HG02623 (cell line): ENCODE measurements at regions not wholly inside any gene's neighbourhood (a gene's known extent, or its start where the extent isn't known, plus 50 kb on each side); places are given as distances from the start of the nearest gene placed in this dataset.
A peak's percentile ranks its signal among the peaks of the same experiment; 100 is the strongest.

Experiments
- ATAC-seq: cut with Tn5 transposase; IDR thresholded peaks from one replicate; pipeline ENCODE4 v1.9.1; 2021; ENCODE audit warnings: moderate library complexity; ENCODE audit not compliant: unreplicated experiment

DNA sequence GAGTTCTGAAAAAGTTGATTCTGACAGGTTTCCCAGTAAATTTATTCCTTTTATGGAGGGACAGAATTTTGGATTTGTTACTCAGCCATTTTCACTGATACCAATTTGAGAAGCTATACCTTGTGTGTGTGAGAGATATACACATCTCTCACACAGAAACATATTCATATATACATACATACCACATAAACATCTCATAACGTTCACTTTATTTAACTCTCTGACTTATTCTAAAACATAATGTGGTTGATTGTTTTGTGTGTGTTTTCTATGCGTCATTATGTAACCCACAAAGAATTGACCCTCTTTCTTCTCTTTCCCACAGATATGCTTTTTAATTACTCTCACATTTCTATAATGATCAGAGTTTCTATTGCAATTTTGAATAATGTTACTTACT, 570.8 kb upstream of the TLE4 start:
- ATAC-seq: no peak

DNA sequence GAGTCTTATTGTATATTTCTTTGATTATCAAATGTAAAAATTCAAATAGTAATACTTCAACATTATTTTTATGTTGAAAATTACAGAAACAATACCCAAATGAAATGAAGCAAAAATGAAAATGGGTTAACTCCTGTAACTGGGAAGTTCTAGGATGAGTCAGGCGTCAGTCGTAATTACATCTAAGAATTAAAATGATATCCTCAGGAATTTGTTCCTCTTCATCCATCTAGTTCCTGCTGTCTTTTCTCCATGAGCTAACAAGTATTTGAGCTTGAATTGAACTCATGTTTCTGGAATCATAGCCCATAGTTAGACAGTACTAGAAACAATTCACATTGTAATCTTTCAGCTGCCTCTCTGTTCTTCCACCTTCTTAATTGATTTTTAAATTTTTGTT, 568.3 kb upstream of the TLE4 start:
- ATAC-seq: no peak

DNA sequence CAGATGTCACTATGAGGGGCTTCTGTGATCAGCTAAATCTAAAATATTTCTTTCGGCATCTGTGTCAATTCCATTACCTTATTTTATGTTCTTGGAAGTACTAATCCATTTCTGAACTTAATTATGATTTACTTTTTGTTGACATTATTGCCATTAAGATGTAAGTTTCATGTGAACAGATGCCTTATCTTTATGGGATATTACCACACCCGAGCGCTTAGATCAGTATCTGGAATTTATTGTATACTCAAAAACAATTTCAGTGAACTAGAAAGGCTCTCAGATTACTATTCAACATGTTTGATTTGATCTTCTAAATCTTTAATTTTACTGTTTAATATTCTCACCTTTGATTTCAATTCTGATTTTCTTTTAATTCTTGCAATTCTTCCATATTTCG, 567.7 kb upstream of the TLE4 start:
- ATAC-seq: no peak

DNA sequence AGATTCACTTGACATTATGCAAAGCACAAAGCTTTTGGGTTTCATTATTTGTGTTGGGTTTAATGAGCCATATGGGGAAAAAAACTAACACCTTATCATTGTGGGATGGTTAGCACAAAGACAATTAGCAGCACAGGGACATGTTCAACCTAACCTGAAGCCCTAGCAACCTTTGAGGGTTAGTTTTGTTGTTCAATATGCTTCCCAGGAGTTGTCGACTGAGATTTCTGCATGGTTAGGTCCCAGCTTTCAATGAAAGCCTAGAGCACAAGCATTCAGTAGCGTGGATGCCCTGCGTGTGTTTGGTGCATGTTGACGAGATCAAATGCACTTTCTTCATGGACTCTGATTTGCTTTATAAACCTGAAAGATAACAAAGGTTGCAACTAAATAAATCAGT, 565.2 kb upstream of the TLE4 start:
- ATAC-seq: no peak

DNA sequence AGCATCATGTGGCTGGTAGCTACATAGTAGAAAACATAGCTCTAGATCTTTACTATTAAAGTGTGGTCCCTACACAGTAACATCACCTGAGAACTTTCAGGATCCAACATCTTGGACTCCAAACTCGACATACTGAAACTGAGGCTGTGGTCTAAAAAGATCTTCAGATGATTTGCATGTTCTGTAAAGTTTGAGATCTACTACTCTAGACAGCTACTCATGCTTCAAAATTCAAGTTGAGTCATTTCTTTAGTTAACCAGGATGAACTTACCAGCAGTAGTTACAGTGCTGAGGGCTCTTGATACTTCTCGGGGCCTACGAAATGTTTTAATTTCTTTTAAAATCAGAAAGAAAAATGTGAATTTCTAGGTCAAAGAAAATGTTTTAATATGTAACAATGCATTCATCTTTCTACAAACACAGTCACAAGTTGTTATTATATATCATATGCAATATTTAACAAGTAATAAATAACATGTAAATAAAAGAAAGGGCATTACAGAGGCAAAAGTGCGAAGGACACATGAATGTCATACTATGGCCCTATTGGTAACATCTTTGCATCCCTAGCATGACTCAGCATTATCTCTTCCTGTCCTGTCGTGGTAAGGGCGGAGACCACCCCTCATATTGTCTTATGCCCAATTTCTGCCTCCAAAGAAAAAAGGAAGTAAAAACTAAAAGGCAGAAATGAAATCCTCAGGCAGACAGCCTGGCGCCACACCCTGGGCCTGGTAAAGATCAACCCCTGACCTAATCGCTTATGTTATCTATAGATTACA, 563.9 kb upstream of the TLE4 start:
- ATAC-seq: peak; percentile 93

DNA sequence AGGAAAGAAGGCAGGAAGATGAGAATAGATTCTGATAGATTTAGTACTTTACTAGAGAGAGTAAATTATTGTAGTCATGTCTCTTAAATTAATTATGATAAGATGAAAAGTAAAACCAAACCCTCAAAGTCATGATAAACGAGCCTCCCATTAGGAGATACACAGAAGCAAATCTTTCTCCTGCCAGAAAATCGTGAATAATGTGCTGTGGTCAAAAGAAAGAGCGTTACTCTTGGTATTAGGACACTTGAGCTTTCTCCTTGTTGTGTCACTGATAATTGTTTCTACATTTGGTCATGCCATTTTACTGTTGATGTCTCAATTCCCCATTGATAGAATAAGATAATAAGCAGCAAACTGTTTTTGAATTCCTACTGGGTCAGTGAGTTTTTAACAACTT, 562.8 kb upstream of the TLE4 start:
- no peak for ATAC-seq

DNA sequence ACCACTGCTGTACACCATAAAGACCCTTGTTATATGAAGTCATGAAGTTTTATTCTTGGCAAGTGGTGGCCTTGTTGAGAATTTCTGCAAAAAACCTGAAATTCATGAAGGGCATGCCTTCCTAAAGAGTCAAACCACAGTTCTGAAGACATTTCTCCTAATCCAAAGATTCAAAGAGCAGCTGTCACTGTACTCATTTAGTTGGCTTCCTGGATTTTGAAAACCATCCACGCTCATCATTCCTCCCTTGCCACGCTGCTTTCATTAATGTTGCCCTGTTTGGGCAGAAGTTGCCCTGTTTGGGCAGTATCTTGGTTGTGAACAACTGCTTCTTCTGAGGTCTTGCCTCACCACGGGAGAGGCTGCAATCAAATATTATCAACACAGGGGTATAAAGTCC, 560.3 kb upstream of the TLE4 start:
- ATAC-seq: no peak

DNA sequence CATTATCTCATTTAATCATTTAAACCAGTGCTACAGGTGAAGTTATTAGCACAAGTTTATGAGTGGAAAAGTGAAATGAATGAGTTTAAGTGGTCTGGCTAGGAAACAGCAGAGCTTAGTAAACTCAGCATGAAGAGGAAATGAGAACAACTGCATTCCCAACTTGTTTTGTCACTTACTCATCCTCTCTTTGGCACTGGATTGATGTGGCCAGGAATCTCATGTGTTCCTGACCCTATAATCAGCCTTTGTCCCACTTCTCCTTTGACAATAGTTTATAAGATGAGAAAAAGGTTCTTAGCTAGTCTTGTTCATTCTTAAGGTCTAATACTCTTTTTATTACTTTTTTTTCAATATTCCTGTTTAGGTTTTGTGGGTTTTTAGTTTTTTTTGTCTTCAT, 559.2 kb upstream of the TLE4 start:
- ATAC-seq: no peak

DNA sequence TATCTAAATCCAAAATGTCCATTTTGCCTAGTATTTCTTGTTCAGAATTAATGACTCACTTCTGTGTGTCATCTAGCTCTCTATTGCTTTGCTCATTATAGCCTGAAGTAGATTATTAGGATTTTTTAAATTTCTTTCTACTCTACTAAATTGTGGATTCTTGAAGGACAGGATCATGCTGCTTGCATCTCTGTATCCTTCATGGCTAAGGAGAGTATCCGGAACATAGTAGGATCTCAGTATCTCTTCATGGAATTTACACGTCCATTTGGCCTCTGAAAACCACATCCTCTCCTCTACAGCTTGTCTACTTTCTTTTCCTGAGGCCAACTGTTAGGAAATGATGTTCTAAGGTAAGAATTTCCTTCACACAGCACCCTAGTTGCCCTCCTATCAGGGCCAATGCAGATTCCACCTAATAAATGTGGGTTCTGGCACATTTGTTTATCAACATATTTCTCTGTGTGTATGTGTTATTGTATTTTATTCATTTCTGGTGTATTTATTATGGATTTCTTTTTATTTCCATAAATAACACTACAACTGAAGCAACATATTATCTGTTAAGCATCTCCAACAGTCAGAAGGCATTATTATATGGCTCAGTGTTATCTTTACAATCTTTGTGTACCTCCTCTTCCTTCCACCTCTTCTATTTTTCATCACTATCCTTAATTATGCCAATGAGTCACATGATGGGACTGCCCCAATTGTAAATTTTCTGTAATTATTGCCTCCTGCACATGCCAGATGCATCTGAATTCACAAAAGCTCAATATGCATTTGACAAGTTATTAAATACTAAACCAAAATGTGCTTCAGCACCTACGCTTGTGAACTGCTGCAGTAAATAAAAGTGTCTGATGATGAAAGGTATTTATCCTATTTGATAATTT, 557.8 kb upstream of the TLE4 start:
- ATAC-seq: no peak

DNA sequence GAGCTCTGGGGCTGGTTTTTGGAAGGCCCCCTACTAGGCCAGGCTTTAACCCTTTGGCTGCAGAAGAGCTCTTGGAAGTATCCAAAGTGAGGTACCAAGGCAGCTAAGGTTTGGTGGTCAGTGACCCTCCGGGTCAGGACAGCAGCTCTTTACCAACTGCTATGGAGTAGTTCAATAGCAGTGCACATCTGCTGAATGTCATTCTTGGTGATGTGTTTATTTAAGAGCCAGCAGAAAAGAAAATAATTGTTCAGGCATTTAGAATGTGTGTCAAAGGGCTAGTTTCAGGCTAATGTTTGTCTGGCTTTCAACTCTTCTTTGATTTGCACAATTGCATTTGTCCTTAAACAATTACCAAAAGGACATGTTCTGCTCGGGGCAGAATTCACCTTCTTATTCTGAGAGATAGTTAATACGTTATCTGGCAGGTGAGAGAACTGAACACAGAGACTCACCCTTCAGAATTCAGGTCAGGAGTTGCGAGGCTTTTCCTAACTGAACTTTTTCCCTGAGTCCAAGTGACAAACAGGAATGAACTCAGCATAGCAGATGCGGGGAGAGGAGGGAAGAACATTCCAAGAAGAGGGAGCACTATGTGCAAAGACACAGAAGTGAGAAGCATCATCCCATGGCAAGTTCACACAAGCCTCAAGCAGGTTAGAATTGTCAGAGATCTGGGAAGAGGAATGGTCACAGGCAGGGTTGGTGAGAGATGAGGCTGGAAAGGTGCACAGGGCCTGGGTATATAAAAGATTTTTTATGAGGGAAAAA, 556.7 kb upstream of the TLE4 start:
- ATAC-seq: no peak

DNA sequence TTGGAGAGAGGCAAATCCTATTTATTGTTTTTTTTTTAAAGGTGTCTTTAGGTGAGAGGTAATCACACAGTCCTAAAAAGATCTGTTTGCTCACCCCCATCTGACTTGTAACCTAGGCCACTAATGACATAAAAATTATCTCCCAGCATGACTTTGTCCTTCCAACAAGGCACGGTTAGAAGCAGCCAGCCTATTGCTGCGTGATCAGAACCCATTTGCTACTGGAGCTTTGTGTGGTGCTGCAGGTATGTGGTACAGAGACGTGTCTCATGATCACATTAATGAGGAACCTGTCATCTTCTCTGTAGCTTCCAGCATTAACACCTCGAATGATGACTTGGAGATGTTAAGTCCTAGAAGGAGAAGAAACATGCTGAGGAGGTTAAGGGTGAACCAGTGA, 555.8 kb upstream of the TLE4 start:
- ATAC-seq: no peak

DNA sequence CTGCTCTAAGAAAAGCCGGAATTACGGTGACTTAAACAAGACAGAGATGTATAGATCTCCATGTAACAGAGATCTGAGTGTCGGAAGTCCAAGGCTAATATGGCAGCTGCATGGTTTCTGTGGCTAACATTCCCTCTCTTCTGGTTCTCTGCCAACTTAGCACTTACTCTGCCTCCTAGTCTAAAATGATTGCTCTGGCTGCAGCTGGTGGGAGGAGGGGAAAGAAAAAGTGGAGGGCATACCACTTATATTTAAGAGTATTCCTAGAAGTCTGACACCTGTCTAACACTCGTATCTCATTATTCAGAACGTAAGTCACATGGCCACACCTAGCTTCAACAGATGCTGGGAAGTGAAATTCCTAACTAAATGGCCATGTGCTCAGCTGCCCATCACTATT, 551.5 kb upstream of the TLE4 start:
- no peak for ATAC-seq

DNA sequence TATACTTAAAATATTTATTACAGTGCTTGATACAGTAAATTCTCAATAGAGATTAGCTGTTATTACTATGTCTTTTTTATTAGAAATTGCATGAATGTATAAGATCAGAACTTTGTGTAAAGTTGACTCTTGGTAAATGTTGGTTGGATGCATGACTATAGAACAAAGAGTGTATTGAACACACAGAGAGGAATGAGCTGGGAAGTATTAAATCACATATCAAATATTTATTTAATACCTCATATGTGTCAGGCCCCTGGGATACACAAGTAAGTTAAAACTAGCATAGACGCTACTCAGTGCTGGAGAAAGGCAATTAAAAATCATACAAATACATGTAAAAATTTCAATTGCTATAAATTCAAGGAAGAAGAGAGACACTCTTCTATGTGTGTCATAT, 550.7 kb upstream of the TLE4 start:
- ATAC-seq: no peak

DNA sequence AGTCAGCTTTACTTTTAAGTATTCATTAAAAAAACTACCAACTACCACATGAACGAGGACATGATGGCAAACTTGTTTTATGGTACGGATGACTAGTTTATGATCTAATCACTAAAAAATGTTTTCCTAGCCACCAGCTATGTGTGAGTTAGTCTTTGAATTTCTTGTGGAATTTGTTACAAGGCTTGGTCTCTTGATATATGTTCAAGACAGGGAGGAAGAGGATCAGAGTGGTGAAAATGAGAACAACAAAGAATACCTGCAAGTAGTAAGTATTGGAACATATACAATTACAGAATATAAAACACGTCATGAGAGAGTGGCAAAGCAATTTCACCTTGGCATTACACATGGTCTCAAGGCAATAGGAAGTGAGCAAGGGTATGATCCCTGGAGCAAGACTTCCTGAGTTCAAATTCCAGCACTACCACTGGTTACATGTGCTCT, 548.6 kb upstream of the TLE4 start:
- no peak for ATAC-seq

DNA sequence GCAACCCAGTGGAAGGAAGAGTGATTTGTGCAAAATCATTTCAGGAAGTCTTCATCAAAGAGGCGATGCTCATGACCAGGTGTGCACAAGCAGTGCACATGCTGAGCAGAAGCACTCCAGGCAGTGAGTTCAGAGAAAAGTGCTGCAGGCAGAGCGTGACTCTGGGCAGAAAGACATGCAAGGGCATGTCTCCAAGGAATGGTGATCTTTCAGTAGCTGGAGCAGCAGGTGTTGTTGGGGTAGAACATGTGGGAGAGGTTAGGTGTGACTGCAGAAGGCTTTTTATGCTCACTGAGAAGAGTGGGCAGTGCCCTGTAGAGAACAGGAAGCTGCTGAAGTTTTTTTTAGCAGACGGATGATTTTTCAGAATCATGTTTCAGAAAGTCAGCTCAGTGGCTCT, 545.4 kb upstream of the TLE4 start:
- peak; percentile 62 for ATAC-seq

DNA sequence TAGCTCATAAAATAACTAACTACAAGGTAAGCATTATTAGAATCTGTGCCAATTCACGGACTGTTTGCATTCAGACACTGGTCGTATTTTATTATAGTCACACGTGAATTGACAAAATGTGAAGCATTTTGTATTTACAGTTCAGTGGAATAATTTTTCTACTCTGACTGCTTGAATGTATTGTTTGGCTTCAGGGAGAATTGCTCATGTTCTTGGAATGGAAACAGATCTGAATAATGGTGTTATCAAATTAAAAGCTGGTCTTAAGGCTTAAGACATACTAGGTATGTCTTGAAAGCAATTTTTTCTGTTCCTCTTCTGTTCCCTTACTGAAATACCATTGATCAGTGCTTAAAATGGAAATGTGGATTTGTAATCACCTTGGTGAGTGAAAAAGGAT, 543.7 kb upstream of the TLE4 start:
- no peak for ATAC-seq

DNA sequence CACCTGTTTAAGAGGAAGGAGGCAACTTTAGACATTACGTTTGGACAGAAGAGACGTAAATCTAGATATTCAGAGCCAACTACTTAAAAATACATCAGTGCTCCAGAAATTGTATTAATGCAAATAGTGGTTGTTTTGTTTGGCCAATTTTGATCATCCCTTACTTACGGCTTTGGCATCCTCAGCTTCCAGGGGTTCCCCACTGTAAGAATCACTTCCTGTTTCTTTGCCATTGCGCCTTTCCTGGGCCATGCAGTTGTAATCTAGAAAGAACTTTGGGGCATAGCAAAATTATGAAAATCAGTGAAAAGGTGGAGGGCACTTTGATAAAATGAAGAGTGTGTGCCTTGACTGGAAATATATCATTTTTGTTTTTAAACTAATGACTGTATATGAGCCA, 537.2 kb upstream of the TLE4 start:
- ATAC-seq: no peak

DNA sequence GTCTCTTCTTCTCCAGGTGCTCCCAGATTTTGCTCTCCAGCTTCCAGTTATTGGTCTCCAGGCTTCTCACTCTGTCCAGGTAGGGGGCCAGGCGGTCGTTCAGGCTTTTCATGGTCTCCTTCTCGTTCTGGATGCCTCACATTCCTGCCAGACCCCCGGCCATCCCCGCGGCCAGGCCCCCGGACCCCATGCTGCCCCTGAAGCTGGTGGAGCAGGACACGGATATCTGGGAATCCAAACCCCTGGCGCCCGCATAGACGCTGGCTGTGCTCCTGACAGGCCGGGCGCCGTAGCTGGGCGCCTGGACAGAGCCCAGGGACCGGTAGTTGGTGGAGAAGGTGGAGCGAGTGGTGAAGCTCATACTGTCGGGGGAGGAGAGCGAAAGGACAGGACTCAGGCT, 534.4 kb upstream of the TLE4 start:
- no peak for ATAC-seq

DNA sequence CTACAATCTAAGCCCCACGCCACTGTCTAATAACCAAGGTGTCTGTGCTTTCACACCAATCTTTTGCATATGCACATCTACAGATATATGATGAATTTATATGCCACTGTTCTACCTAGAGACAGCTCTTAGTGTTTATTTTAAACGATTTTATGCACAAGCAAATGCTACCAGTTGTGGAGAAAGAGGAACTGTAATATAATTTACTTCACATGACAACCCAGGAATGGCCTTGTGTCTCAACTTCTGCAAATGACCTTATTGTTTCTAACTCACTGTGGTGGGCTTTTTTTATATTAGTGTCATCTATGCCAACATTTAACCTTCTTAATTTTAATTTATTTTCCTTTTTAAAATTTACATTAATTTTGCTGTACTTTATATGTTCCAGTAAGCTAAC, 531.1 kb upstream of the TLE4 start:
- no peak for ATAC-seq

DNA sequence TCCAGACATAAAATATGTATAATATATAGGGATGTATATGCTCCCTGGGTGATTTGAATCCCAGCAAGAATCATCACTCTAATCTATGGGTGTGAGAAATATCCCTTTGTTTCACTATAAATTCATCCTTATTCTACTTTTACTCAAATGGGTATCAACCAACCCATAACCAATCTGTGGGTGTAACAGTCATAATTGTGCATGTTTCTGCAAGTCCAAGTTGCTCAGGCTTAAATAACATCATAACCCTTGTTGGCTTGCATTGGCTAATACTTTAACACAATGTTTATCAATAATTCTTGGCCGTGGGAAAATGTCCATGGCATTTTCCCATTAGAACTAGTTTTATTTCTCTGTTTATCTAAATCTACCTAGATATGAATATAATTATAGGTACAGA, 530.5 kb upstream of the TLE4 start:
- no peak for ATAC-seq

DNA sequence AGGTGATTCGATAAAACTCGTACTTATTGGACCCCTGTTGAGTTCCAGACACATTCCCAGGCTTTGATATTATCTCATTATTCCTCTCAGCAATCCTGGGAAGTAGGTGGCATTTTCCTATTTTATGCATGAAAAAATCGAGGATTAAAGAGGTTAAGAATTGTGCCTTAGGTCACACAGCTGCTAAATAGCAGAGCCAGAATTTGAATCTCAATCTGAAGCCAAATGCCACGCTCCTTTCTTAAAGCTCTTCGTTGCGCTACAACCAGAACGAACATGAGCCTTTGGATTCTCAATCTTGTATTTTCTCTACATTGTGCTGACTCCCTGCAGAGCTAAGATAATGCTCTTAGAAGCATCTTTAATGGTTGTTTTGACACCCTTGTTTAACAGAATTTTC, 527.8 kb upstream of the TLE4 start:
- no peak for ATAC-seq

DNA sequence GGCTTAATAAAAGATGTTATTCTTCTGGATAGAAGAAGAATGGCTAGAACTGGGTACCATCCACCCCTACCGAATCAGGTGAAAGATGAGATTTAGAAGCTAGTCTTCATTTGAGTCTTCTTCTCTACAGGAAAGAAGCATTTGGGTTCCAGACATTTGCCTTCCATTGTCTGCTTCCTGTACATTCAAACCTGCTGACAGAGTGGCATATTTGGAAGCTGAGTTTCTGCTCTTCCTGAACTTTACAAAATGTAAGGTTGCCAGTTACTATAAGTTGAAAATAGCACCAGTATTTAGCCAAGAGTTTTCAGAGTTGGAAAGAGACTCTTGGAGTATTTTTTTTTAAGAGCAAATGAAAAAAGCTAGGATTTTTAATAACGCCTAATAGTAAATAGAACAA, 525.4 kb upstream of the TLE4 start:
- no peak for ATAC-seq
